GM23338 (cell line): ENCODE measurements at regions not wholly inside any gene's neighbourhood (a gene's known extent, or its start where the extent isn't known, plus 50 kb on each side); places are given as distances from the start of the nearest gene placed in this dataset.

Experiments used
- CREB1 ChIP-seq: fragments of 250-450 bp; sonication (Bioruptor Pico); IDR thresholded peaks from 2 replicates; pipeline ENCODE4 v1.5.0; 2020; ENCODE audit warnings: low read depth, mild to moderate bottlenecking, moderate library complexity
- CTCF ChIP-seq, 2 experiments: fragments of 200-600 bp in 1 of 2; sonication (generic) in 1 of 2; conservative IDR thresholded peaks; 2 replicates each; pipeline versions ENCODE4 v1.5.1 to v1.6.1; 2016 to 2017; ENCODE audit warnings: antibody characterized with exemption in 2 of 2, low read depth in 2 of 2, mild to moderate bottlenecking in 2 of 2, moderate library complexity in 1 of 2
- ETS1 ChIP-seq: IDR thresholded peaks from 2 replicates; pipeline ENCODE4 v1.6.1; 2016; ENCODE audit warnings: antibody characterized with exemption
- EZH2 ChIP-seq: fragments of 200-600 bp; sonication (generic); IDR thresholded peaks from one replicate; pipeline ENCODE4 v1.8.0; 2017; ENCODE audit warnings: antibody characterized with exemption, mild to moderate bottlenecking, low read depth; ENCODE audit not compliant: unreplicated experiment
- EZH2phosphoT487 ChIP-seq: fragments of 200-600 bp; sonication (generic); IDR thresholded peaks from one replicate; pipeline ENCODE4 v1.8.1; 2018; ENCODE audit warnings: antibody characterized with exemption; ENCODE audit not compliant: unreplicated experiment
- NANOG ChIP-seq: IDR thresholded peaks from 2 replicates; pipeline ENCODE4 v1.6.1; 2016; ENCODE audit warnings: antibody characterized with exemption, borderline replicate concordance
- POLR2AphosphoS5 ChIP-seq: IDR thresholded peaks from 2 replicates; pipeline ENCODE4 v1.6.1; 2016; ENCODE audit warnings: antibody characterized with exemption, low read depth
- REST ChIP-seq: IDR thresholded peaks from one replicate; pipeline ENCODE4 v1.6.1; 2018; ENCODE audit warnings: antibody characterized with exemption; ENCODE audit not compliant: unreplicated experiment
- STAT1 ChIP-seq: IDR thresholded peaks from one replicate; pipeline ENCODE4 v1.6.1; 2016; ENCODE audit warnings: antibody characterized with exemption; ENCODE audit not compliant: unreplicated experiment
- ZNF114 ChIP-seq: fragments of 250-450 bp; sonication (Bioruptor Pico); IDR thresholded peaks from 2 replicates; pipeline ENCODE4 v1.5.0; 2020; ENCODE audit warnings: mild to moderate bottlenecking, moderate library complexity
- ZNF331 ChIP-seq: fragments of 250-450 bp; sonication (Bioruptor Pico); IDR thresholded peaks from 2 replicates; pipeline ENCODE4 v1.5.0; 2020; ENCODE audit warnings: low read depth, mild to moderate bottlenecking, moderate library complexity
- ZNF462 ChIP-seq: fragments of 250-450 bp; sonication (Bioruptor Pico); IDR thresholded peaks from 2 replicates; pipeline ENCODE4 v1.5.0; 2020; ENCODE audit warnings: mild to moderate bottlenecking, moderate library complexity

GRCh38 chr1:241444836-241445235 is 74.7 kb downstream of the FH start:
- no peak for TF ChIP-seq CTCF (conservative IDR thresholded peaks at IDR 0.05; ENCODE audit: low read depth in 2 of 2)
- TF ChIP-seq POLR2AphosphoS5 = no peak
- TF ChIP-seq EZH2 = no peak
- TF ChIP-seq EZH2phosphoT487 = no peak
- TF ChIP-seq CREB1 (CRISPR knock-in tag) = no peak
- TF ChIP-seq REST = no peak
- TF ChIP-seq ETS1 = no peak
- no peak for TF ChIP-seq STAT1
- no peak for TF ChIP-seq ZNF114
- TF ChIP-seq ZNF331 (CRISPR knock-in tag) = no peak
- TF ChIP-seq ZNF462 (CRISPR knock-in tag) = no peak
- TF ChIP-seq NANOG = no peak
